Ovary (tissue), 7 donors: ENCODE measurements at regions not wholly inside any gene's neighbourhood (a gene's known extent, or its start where the extent isn't known, plus 50 kb on each side); places are given as distances from the start of the nearest gene placed in this dataset.

Source experiments
- DNase-seq, 5 donors: peaks; one replicate each; pipeline ENCODE4 v3.0.0-alpha.2; 2019 to 2020
- H3K27ac ChIP-seq, 2 donors: fragments of 200-600 bp; one replicate each; pipeline versions ENCODE4 v1.5.1 to v1.8.0; 2019 to 2022
- H3K27me3 ChIP-seq: fragments of 200-600 bp; one replicate; pipeline ENCODE4 v1.8.0; 2022
- H3K36me3 ChIP-seq: fragments of 200-600 bp; sonication (generic); one replicate; pipeline ENCODE4 v1.5.1; 2019
- H3K4me1 ChIP-seq: one replicate; pipeline ENCODE4 v1.8.1; 2013; ENCODE audit warnings: mild to moderate bottlenecking, moderate library complexity; ENCODE audit not compliant: insufficient read depth
- H3K4me3 ChIP-seq: fragments of 200-600 bp; sonication (generic); one replicate; pipeline ENCODE4 v1.5.1; 2017
- H3K9me3 ChIP-seq, 2 donors: fragments of 200-600 bp in 1 of 2; sonication (generic) in 1 of 2; one replicate each; pipeline versions ENCODE4 v1.5.1 to v1.8.1; 2013 to 2019; ENCODE audit warnings: mild to moderate bottlenecking in 1 of 2, moderate library complexity in 1 of 2
- EP300 ChIP-seq: sonication (generic); formaldehyde crosslinking; IDR thresholded peaks from one replicate; pipeline ENCODE4 v1.6.1; 2017; ENCODE audit warnings: antibody characterized with exemption
- POLR2A ChIP-seq: fragments of 450-650 bp; IDR thresholded peaks from one replicate; pipeline ENCODE4 v1.6.1; 2017; ENCODE audit warnings: antibody characterized with exemption, mild to moderate bottlenecking, moderate library complexity
- WGBS, 3 donors: extraction: QIAGEN DNeasy Blood & Tissue Kit in 1 of 3; methylation state at CpG; one replicate each; pipeline versions ENCODE4 v1.1.5 to v1.1.7; 2013 to 2017; 5-methylcytosine and 5-hydroxymethylcytosine counted together
- intact Hi-C, 4 donors: fragments of 100-400 bp; cut with DNase I; formaldehyde crosslinking; loops; one replicate each; pipeline versions ENCODE4 v1.11.0 to v1.15.1; 2022 to 2023
- TF ChIP-seq, protein P1 (sequence below), 3 donors: fragments of 450-650 bp in 2 of 3; fragments of 200-600 bp in 1 of 3; IDR thresholded peaks; one replicate each; pipeline versions ENCODE4 v1.5.1 to v1.8.0; 2016 to 2022; ENCODE audit warnings: antibody characterized with exemption in 3 of 3, mild to moderate bottlenecking in 1 of 3
- donor health status: DM: no; HTN: no; CAD: no; lungs with moderate emphysema.
- donor health status: DM: no; HTN: no; CAD: no.
- donor health status: Bipolar disorder and iron deficiency.
- donor health status: DM: no; HTN: no; CAD: no.
- donor health status: DM: yes; HTN: yes; CAD: no.

DNA sequence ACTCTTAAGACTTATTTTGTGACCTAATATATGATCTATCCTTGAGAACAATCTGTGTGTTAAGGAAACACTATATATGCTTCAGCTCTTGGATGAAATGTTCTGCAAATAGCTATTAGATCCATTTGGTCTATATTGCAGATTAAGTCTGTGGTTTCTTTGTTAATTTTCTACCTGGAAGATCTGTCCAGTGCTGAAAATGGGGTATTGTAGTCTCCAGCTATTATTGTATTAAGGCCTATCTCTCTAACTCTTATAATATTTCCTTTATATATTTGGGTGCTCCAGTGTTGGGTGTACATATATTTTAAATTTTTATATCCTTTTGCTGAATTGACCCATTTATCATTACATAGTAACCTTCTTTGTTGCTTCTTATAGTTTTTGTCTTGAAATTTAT is 992.7 kb upstream of the CDH2 start:
- no peaks in the 10 kb centered on the region for H3K36me3 ChIP-seq
- DNase-seq, result no peak
- TF ChIP-seq, protein P1, sequence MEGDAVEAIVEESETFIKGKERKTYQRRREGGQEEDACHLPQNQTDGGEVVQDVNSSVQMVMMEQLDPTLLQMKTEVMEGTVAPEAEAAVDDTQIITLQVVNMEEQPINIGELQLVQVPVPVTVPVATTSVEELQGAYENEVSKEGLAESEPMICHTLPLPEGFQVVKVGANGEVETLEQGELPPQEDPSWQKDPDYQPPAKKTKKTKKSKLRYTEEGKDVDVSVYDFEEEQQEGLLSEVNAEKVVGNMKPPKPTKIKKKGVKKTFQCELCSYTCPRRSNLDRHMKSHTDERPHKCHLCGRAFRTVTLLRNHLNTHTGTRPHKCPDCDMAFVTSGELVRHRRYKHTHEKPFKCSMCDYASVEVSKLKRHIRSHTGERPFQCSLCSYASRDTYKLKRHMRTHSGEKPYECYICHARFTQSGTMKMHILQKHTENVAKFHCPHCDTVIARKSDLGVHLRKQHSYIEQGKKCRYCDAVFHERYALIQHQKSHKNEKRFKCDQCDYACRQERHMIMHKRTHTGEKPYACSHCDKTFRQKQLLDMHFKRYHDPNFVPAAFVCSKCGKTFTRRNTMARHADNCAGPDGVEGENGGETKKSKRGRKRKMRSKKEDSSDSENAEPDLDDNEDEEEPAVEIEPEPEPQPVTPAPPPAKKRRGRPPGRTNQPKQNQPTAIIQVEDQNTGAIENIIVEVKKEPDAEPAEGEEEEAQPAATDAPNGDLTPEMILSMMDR (IDR thresholded peaks at IDR 0.05), result no peak
- TF ChIP-seq EP300 (no peak), POLR2A (no peak)
- intact Hi-C loops, result no loop called here
- H3K9me3 ChIP-seq, result no peaks in the 10 kb centered on the region
- no peaks in the 10 kb centered on the region for H3K27me3 ChIP-seq
- no peaks in the 10 kb centered on the region for H3K4me1 ChIP-seq
- no peak overlapping the region for H3K27ac ChIP-seq
- no peak overlapping the region for H3K4me3 ChIP-seq

DNA sequence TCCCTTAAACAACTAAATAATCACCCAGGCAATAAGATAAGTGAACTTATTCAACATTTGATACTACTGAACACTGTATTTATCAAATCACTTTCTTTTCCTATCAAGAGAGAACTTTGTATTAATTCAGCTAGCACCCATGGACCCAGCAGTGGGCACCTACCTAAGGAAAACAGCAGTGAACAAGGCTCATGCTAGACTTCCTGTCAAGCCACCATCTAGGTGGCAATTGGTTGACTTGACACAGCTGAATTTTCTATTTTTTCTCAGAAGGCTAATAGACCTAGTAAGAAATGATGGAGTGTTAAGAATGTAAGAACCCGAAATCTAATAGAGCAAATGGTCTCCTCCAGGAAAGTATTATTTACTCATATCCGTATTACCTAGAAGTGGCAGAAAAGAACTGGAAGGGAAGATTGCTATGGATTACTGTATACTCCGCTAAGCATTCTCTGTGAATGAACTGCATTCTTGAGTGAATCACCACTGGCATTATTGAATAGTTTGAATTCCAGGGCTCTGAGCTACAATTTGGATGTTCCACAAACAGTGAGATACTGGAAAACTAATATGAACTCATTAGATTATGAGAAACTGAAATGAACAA is 988.2 kb upstream of the CDH2 start:
- H3K27ac ChIP-seq, result no peak overlapping the region
- intact Hi-C loops, result no loop called here
- no peaks in the 10 kb centered on the region for H3K27me3 ChIP-seq
- 22 to 41% (median 32%) methylated on average over 3 of the region's 3 CpGs for WGBS, 3 donors
- no peak overlapping the region for H3K4me3 ChIP-seq
- H3K36me3 ChIP-seq, result no peaks in the 10 kb centered on the region
- no peaks in the 10 kb centered on the region for H3K9me3 ChIP-seq
- no peaks in the 10 kb centered on the region for H3K4me1 ChIP-seq
- TF ChIP-seq EP300 (no peak), POLR2A (no peak)
- TF ChIP-seq, protein P1 (IDR thresholded peaks at IDR 0.05), result no peak
- DNase-seq, result no peak

DNA sequence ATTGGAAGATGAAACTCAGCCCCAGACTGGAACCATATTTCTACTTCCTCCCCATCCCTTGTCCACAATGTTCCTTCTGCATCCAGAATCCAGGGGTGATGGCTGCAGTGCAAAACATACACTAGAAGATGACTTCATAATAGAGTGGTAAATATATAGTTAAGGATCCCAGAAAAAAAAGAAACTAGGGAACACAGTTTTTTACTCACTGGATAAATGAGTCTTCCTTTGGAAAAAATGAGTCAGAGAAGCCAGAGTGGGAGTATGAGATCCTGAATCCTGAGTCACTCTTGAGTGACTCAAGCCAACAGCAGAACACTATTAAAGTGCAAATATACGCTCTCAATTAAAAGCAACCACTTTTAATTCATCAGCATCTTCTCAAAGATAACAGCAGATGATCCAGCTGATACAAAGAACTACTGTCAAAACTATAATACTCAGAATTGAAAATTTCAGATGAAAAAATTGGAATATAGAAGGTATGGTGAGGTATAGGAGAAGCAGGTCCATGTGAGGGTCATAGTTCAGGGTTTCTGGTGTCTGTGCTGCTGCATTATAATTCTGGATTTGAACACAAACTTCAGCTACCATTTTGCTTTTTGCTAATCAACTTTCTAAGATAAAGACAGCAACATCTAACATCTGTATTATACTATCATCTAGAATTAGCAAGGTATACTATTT is 987.2 kb upstream of the CDH2 start:
- intact Hi-C loops, result no loop called here
- no peak for DNase-seq
- WGBS, 3 donors, result 14 to 17% (median 16%) methylated on average over 1 of the region's 1 CpG
- H3K4me1 ChIP-seq, result no peaks in the 10 kb centered on the region
- H3K4me3 ChIP-seq, result no peak overlapping the region
- H3K9me3 ChIP-seq, result no peaks in the 10 kb centered on the region
- H3K36me3 ChIP-seq, result no peaks in the 10 kb centered on the region
- no peak for TF ChIP-seq EP300
- TF ChIP-seq POLR2A, result no peak
- TF ChIP-seq, protein P1 (IDR thresholded peaks at IDR 0.05), result no peak
- H3K27me3 ChIP-seq, result no peaks in the 10 kb centered on the region
- H3K27ac ChIP-seq, result no peak overlapping the region

DNA sequence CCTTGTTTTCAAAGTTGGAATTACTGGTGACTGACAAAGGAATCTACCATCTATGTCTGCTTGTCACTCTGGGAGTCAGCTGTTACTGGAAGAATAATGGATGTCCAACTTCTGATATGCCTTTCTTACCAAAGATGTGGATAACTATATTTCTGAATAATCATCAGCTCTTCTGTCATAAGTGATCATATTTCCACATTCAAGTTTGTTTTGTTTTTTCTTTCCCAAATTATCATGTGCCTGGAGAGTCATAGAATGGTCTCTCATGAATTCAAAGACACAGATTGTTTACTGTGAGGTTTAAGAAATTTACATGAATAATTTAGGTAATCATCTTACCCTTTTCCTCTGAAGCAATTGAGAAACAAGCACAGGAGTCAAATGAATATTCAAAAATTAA is 986.7 kb upstream of the CDH2 start:
- TF ChIP-seq EP300 (no peak), POLR2A (no peak)
- TF ChIP-seq, protein P1 (IDR thresholded peaks at IDR 0.05), result no peak
- H3K4me1 ChIP-seq, result no peaks in the 10 kb centered on the region
- intact Hi-C loops, result no loop called here
- H3K9me3 ChIP-seq, result no peaks in the 10 kb centered on the region
- no peak overlapping the region for H3K27ac ChIP-seq
- no peak for DNase-seq
- H3K4me3 ChIP-seq, result no peak overlapping the region
- H3K36me3 ChIP-seq, result no peaks in the 10 kb centered on the region
- H3K27me3 ChIP-seq, result no peaks in the 10 kb centered on the region
